CD8-positive, alpha-beta memory T cell (primary cell): ENCODE measurements at regions not wholly inside any gene's neighbourhood (a gene's known extent, or its start where the extent isn't known, plus 50 kb on each side); places are given as distances from the start of the nearest gene placed in this dataset.

Experiments used
- CTCF ChIA-PET: fragments of 350-600 bp; sonication (Branson Sonifier 250); formaldehyde crosslinking; loops from one replicate; lab custom pipeline; 2021; ENCODE audit warnings: antibody characterized with exemption; lab: Charles Lee
- POLR2A ChIA-PET: fragments of 350-600 bp; sonication (Branson Sonifier 250); formaldehyde crosslinking; loops from one replicate; lab custom pipeline; 2021; ENCODE audit warnings: antibody characterized with exemption; lab: Charles Lee
- DNase-seq, 5 donors: peaks; one replicate each; pipeline versions ENCODE4 v3.0.0 to v3.0.0-alpha.2; 2020 to 2022; ENCODE audit warnings: mixed read lengths in 1 of 5
- H3K27ac ChIP-seq: one replicate; pipeline ENCODE4 v1.7.0; 2013; ENCODE audit warnings: low read depth, mild to moderate bottlenecking, low read length, moderate library complexity
- H3K27me3 ChIP-seq: 2 replicates; pipeline ENCODE4 v1.7.0; 2013; ENCODE audit warnings: low read length, mild to moderate bottlenecking; ENCODE audit not compliant: insufficient read depth, poor library complexity, severe bottlenecking
- H3K36me3 ChIP-seq: 2 replicates; pipeline ENCODE4 v1.7.0; 2013; ENCODE audit warnings: mild to moderate bottlenecking, low read length, moderate library complexity; ENCODE audit not compliant: insufficient read depth
- H3K4me1 ChIP-seq: 2 replicates; pipeline ENCODE4 v1.7.0; 2013; ENCODE audit warnings: mild to moderate bottlenecking, low read length, moderate library complexity; ENCODE audit not compliant: insufficient read depth
- H3K4me3 ChIP-seq: 2 replicates; pipeline ENCODE4 v1.7.0; 2013; ENCODE audit warnings: mild to moderate bottlenecking, low read length
- H3K9me3 ChIP-seq: 2 replicates; pipeline ENCODE4 v1.7.0; 2013; ENCODE audit warnings: mild to moderate bottlenecking, low read length
- H3K27ac Mint-ChIP-seq, 8 donors: one replicate each; pipeline ENCODE4 v1.8.0; 2020 to 2021; ENCODE audit warnings: mixed read lengths in 8 of 8, mild to moderate bottlenecking in 6 of 8, inconsistent platforms in 3 of 8, moderate library complexity in 3 of 8
- H3K27me3 Mint-ChIP-seq, 2 donors: one replicate each; pipeline ENCODE4 v1.8.0; 2020 to 2021; ENCODE audit warnings: mixed read lengths in 2 of 2, mild to moderate bottlenecking in 1 of 2, moderate library complexity in 1 of 2
- H3K36me3 Mint-ChIP-seq, 3 donors: one replicate each; pipeline ENCODE4 v1.8.0; 2020 to 2021; ENCODE audit warnings: mixed read lengths in 3 of 3, inconsistent platforms in 1 of 3, mild to moderate bottlenecking in 1 of 3
- H3K4me1 Mint-ChIP-seq, 3 donors: one replicate each; pipeline ENCODE4 v1.8.0; 2020 to 2021; ENCODE audit warnings: mixed read lengths in 3 of 3, inconsistent platforms in 1 of 3, mild to moderate bottlenecking in 1 of 3
- H3K4me3 Mint-ChIP-seq, 7 donors: one replicate each; pipeline ENCODE4 v1.8.0; 2020 to 2021; ENCODE audit warnings: mixed read lengths in 7 of 7, mild to moderate bottlenecking in 6 of 7, moderate library complexity in 4 of 7, inconsistent platforms in 2 of 7
- H3K9me3 Mint-ChIP-seq, 5 donors: one replicate each; pipeline ENCODE4 v1.8.0; 2020 to 2022; ENCODE audit warnings: mixed read lengths in 5 of 5, mild to moderate bottlenecking in 3 of 5, moderate library complexity in 2 of 5, inconsistent platforms in 1 of 5

DNA sequence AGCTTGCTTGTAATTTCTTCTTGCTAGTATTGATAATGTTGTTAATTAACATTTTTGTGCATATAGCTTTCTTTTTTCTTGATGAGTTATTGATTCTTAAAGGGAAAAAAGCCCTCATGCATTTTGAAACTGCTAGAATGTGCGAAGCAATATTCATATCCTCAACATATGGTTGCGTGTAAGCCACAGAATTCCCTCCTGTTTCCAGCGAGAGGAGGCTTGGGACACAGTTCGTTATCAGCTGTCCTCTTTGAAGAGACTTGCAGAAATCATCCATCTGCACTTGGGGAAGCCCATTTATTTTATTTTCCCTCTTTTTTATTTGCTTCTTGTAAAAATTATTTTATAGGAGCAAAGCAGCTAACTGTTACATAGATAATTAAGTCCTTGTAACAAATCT is 398.0 kb downstream of the ADRA2A start:
- DNase-seq = no peak
- no peak overlapping the region for H3K27ac Mint-ChIP-seq
- POLR2A ChIA-PET = no interaction called here

DNA sequence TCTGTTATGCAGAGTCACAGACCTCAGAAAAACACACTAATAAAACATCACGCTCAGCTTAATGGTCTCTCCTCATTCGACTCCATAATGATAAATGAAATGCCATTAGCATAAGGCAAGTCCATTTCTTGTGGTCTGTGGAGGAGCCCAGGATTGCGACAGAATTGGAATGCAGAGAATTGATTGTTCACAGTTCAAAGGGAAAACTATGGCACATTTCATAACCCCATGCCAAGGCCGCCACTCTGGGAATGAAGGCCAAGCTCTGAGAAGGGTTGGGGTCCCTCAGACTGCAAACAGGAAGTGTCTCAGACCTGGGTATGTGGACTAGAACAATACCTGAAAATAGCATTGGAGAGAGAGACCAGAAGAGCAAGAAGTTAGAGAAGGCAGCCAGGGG is 398.9 kb downstream of the ADRA2A start:
- Mint-ChIP-seq H3K27ac (no peak overlapping the region), H3K9me3 (no peaks in the 10 kb centered on the region), H3K36me3 (no peaks in the 10 kb centered on the region), H3K4me3 (no peak overlapping the region), H3K4me1 (no peaks in the 10 kb centered on the region), H3K27me3 (peaks cover 3 to 13% of the 10 kb centered on the region in 2 donors)
- DNase-seq = no peak
- H3K4me3 ChIP-seq = no peak overlapping the region
- no peak overlapping the region for H3K27ac ChIP-seq
- POLR2A ChIA-PET = no interaction called here
- no peaks in the 10 kb centered on the region for H3K36me3 ChIP-seq
- CTCF ChIA-PET = no interaction called here
- H3K9me3 ChIP-seq = no peaks in the 10 kb centered on the region
- no peaks in the 10 kb centered on the region for H3K27me3 ChIP-seq
- no peaks in the 10 kb centered on the region for H3K4me1 ChIP-seq

More for the DNA sequence above, 398.0 kb downstream of the ADRA2A start:
- H3K27me3 Mint-ChIP-seq = peaks cover 2 to 9% of the 10 kb centered on the region in 2 donors
- Histone ChIP-seq H3K27me3 (no peaks in the 10 kb centered on the region), H3K27ac (no peak overlapping the region), H3K4me1 (no peaks in the 10 kb centered on the region), H3K36me3 (no peaks in the 10 kb centered on the region), H3K4me3 (no peak overlapping the region), H3K9me3 (no peaks in the 10 kb centered on the region)
- no peaks in the 10 kb centered on the region for H3K9me3 Mint-ChIP-seq
- no peaks in the 10 kb centered on the region for H3K4me1 Mint-ChIP-seq
- no peak overlapping the region for H3K4me3 Mint-ChIP-seq
- CTCF ChIA-PET = no interaction called here
- no peaks in the 10 kb centered on the region for H3K36me3 Mint-ChIP-seq

- Mint-ChIP-seq H3K4me1 (no peaks in the 10 kb centered on the region), H3K4me3 (no peak overlapping the region), H3K27ac (no peak overlapping the region), H3K9me3 (no peaks in the 10 kb centered on the region), H3K36me3 (no peaks in the 10 kb centered on the region), H3K27me3 (peaks cover 7 to 13% of the 10 kb centered on the region in 2 donors)
- H3K9me3 ChIP-seq = no peaks in the 10 kb centered on the region
- H3K4me1 ChIP-seq = no peaks in the 10 kb centered on the region
- H3K4me3 ChIP-seq = no peak overlapping the region
- no peak for DNase-seq
- POLR2A ChIA-PET = no interaction called here
- no peaks in the 10 kb centered on the region for H3K27me3 ChIP-seq
- H3K27ac ChIP-seq = no peak overlapping the region
- CTCF ChIA-PET = no interaction called here
- no peaks in the 10 kb centered on the region for H3K36me3 ChIP-seq
These were observed 401.8 kb downstream of the ADRA2A start for GRCh38 chr10:111478651-111479050.

DNA sequence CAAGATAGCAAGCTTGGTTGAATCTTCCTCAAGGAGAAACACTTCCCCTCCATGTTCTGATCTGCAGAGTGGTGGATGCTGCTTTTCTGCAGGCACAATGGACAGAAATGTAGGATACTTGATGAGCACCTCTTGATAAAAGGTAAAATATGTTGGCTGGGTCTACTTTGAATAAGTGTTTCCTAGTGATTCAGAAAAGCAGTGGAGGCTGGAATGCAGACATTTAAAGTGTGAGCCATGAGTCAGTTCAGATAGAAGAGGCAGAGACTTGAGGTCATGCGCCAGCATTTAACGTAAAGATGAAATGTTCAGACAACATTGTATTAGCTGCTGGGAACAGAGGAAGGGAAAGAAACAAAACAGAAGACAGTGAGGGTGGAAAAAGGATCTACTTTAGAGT is 403.1 kb downstream of the ADRA2A start:
- H3K36me3 ChIP-seq = no peaks in the 10 kb centered on the region
- H3K27me3 ChIP-seq = no peaks in the 10 kb centered on the region
- DNase-seq = no peak
- ChIA-PET POLR2A (no interaction called here), CTCF (no interaction called here)
- Mint-ChIP-seq H3K27me3 (peaks cover 5 to 13% of the 10 kb centered on the region in 2 donors), H3K4me1 (no peaks in the 10 kb centered on the region), H3K9me3 (no peaks in the 10 kb centered on the region), H3K27ac (no peak overlapping the region), H3K4me3 (no peak overlapping the region), H3K36me3 (no peaks in the 10 kb centered on the region)
- H3K4me1 ChIP-seq = no peaks in the 10 kb centered on the region
- no peak overlapping the region for H3K27ac ChIP-seq
- H3K9me3 ChIP-seq = no peaks in the 10 kb centered on the region
- H3K4me3 ChIP-seq = no peak overlapping the region

GRCh38 chr10:111481261-111481826 is 404.5 kb downstream of the ADRA2A start:
- H3K27ac ChIP-seq = no peak overlapping the region
- no peaks in the 10 kb centered on the region for H3K36me3 ChIP-seq
- Mint-ChIP-seq H3K27ac (no peak overlapping the region), H3K4me1 (no peaks in the 10 kb centered on the region), H3K27me3 (peaks cover 5 to 13% of the 10 kb centered on the region in 2 donors), H3K4me3 (no peak overlapping the region), H3K9me3 (no peaks in the 10 kb centered on the region), H3K36me3 (no peaks in the 10 kb centered on the region)
- ChIA-PET CTCF (interaction anchor here (1.2 kb wide), 1 partner anchor 14 kb away, joined by 3 read pairs; no protein-coding TSS in a partner anchor), POLR2A (no interaction called here)
- H3K4me1 ChIP-seq = no peaks in the 10 kb centered on the region
- DNase-seq = no peak
- no peak overlapping the region for H3K4me3 ChIP-seq
- no peaks in the 10 kb centered on the region for H3K27me3 ChIP-seq
- no peaks in the 10 kb centered on the region for H3K9me3 ChIP-seq

GRCh38 chr10:111481866-111482265 is 405.0 kb downstream of the ADRA2A start:
- H3K27me3 ChIP-seq = no peaks in the 10 kb centered on the region
- CTCF ChIA-PET = interaction anchor here (1.2 kb wide), 1 partner anchor 14 kb away, joined by 3 read pairs; no protein-coding TSS in a partner anchor
- H3K36me3 ChIP-seq = no peaks in the 10 kb centered on the region
- H3K9me3 ChIP-seq = no peaks in the 10 kb centered on the region
- H3K9me3 Mint-ChIP-seq = no peaks in the 10 kb centered on the region
- H3K4me1 ChIP-seq = no peaks in the 10 kb centered on the region
- no peaks in the 10 kb centered on the region for H3K36me3 Mint-ChIP-seq
- POLR2A ChIA-PET = no interaction called here
- no peak overlapping the region for H3K4me3 ChIP-seq
- H3K27me3 Mint-ChIP-seq = peaks cover 5 to 13% of the 10 kb centered on the region in 2 donors
- H3K27ac Mint-ChIP-seq = no peak overlapping the region
- DNase-seq = no peak
- H3K4me1 Mint-ChIP-seq = no peaks in the 10 kb centered on the region
- no peak overlapping the region for H3K4me3 Mint-ChIP-seq
- no peak overlapping the region for H3K27ac ChIP-seq

- DNase-seq = no peak
- no peaks in the 10 kb centered on the region for H3K4me1 Mint-ChIP-seq
- no peaks in the 10 kb centered on the region for H3K36me3 Mint-ChIP-seq
- no peak overlapping the region for H3K4me3 ChIP-seq
- ChIA-PET POLR2A (no interaction called here), CTCF (no interaction called here)
- no peak overlapping the region for H3K4me3 Mint-ChIP-seq
- H3K27me3 ChIP-seq = no peaks in the 10 kb centered on the region
- H3K36me3 ChIP-seq = no peaks in the 10 kb centered on the region
- no peak overlapping the region for H3K27ac ChIP-seq
- H3K27me3 Mint-ChIP-seq = peaks cover 5 to 9% of the 10 kb centered on the region in 2 donors
- no peaks in the 10 kb centered on the region for H3K9me3 ChIP-seq
- no peak overlapping the region for H3K27ac Mint-ChIP-seq
- H3K9me3 Mint-ChIP-seq = peaks cover 0 to 3% (median 0%) of the 10 kb centered on the region in 5 donors
- H3K4me1 ChIP-seq = no peaks in the 10 kb centered on the region
These were observed 405.9 kb downstream of the ADRA2A start for GRCh38 chr10:111482621-111483216.

DNA sequence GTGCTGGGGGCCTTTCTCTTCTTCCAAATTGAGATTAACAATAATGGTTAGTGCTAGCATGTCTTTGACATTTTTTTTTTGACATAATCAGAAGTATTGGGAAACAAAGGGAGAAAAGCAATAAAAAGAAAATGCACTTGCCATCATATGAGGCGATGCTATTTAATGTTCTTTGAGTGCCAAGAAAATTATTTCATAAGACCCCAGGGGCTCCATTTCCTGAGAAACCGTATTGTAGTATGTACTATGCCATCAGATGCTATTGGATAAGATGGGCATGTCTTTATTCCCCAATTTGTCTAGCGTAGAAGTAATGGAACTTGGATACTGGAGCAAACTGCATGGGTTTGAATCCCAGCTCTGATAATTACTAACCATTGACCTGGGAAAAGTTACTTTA is 408.9 kb downstream of the ADRA2A start:
- H3K9me3 ChIP-seq = no peaks in the 10 kb centered on the region
- Mint-ChIP-seq H3K9me3 (peaks cover 18 to 26% (median 20%) of the 10 kb centered on the region in 5 donors), H3K4me1 (no peaks in the 10 kb centered on the region), H3K4me3 (no peak overlapping the region), H3K36me3 (no peaks in the 10 kb centered on the region), H3K27ac (no peak overlapping the region), H3K27me3 (peaks cover 0 to 4% of the 10 kb centered on the region in 2 donors)
- H3K27me3 ChIP-seq = no peaks in the 10 kb centered on the region
- no peaks in the 10 kb centered on the region for H3K4me1 ChIP-seq
- DNase-seq = no peak
- no peak overlapping the region for H3K27ac ChIP-seq
- POLR2A ChIA-PET = no interaction called here
- no peaks in the 10 kb centered on the region for H3K36me3 ChIP-seq
- CTCF ChIA-PET = no interaction called here
- no peak overlapping the region for H3K4me3 ChIP-seq
